ENCODE measurements at regions not wholly inside any gene's neighbourhood (a gene's known extent, or its start where the extent isn't known, plus 50 kb on each side); places are given as distances from the start of the nearest gene placed in this dataset.

DNA sequence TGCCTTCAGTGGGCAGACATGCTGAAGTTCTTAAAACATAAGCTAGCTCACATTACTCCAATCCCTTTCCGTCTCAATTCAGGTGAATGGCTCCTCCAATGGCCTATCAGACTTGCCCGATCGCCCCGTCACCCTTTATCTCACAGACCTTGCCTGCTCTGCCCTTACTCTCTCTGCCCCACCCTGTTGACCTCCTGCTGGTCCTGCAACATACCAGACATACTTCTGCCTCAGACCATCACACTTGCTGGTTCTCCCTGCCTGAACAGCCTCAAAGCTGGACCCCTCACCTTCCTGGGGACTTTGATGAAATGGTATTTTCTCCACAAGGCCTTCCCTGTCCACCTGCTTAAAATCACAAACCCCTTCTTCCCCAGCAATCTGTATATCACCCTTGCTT is 340.1 kb upstream of the NR3C2 start:
- no peak for TF ChIP-seq EZH2 (IDR thresholded peaks at IDR 0.05; ENCODE audit: borderline replicate concordance, low read depth, low read length, severe bottlenecking)
- TF ChIP-seq, protein P1, sequence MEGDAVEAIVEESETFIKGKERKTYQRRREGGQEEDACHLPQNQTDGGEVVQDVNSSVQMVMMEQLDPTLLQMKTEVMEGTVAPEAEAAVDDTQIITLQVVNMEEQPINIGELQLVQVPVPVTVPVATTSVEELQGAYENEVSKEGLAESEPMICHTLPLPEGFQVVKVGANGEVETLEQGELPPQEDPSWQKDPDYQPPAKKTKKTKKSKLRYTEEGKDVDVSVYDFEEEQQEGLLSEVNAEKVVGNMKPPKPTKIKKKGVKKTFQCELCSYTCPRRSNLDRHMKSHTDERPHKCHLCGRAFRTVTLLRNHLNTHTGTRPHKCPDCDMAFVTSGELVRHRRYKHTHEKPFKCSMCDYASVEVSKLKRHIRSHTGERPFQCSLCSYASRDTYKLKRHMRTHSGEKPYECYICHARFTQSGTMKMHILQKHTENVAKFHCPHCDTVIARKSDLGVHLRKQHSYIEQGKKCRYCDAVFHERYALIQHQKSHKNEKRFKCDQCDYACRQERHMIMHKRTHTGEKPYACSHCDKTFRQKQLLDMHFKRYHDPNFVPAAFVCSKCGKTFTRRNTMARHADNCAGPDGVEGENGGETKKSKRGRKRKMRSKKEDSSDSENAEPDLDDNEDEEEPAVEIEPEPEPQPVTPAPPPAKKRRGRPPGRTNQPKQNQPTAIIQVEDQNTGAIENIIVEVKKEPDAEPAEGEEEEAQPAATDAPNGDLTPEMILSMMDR (IDR thresholded peaks at IDR 0.05; ENCODE audit: borderline replicate concordance, extremely low read depth, low read length, poor library complexity, severe bottlenecking): no peak
- no peaks in the 10 kb centered on the region for H3K9me3 ChIP-seq (ENCODE audit: insufficient read depth, low read length, severe bottlenecking)
- no peak overlapping the region for H3K4me3 ChIP-seq (ENCODE audit: low read depth in 1 of 2, low read length in 2 of 2)
- H3K4me1 ChIP-seq (ENCODE audit: insufficient read depth, low read length): no peaks in the 10 kb centered on the region
- H3K27ac ChIP-seq (ENCODE audit: low read length): no peak overlapping the region
- H3K9ac ChIP-seq (ENCODE audit: low read depth, low read length): no peak overlapping the region
- no peak for DNase-seq
- ATAC-seq (ENCODE audit: insufficient read depth, low read depth): no peak
- H4K20me1 ChIP-seq (ENCODE audit: insufficient read depth, low read length): no peaks in the 10 kb centered on the region
- H3K27me3 ChIP-seq (ENCODE audit: insufficient read depth, low read length, poor library complexity): no peaks in the 10 kb centered on the region
- no peak overlapping the region for H2AFZ ChIP-seq (ENCODE audit: low read depth, low read length)
- H3K36me3 ChIP-seq (ENCODE audit: insufficient read depth, low read length): no peaks in the 10 kb centered on the region
- no peaks in the 10 kb centered on the region for H3K79me2 ChIP-seq (ENCODE audit: insufficient read depth, low read length)
- H3K4me2 ChIP-seq (ENCODE audit: insufficient read depth, low read length): no peak overlapping the region

DNA sequence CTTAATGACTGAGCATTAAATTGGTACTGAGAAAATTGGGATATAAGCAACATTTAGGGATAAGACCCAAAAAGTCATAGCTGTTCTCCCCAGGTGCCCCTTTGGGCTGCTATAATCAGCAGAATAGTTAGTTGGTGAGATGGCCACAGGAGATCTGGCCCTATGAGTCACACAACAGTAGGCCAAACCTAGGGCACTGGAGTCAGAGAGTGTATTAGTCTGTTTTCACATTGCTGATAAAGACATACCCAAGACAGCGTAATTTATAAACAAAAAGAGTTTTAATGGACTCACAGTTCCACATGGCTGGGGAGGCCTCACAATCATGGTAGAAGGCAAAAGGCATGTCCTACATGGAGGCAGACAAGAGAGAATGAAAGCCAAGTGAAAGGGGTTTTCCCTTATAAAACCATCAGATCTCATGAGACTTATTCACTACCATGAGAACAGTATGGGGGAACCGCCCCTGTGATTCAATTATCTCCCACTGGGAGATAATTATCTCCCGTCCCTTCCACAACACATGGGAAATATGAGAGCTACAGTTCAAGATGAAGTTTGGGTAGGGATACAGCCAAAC is 338.3 kb upstream of the NR3C2 start:
- H3K9me3 ChIP-seq (ENCODE audit: insufficient read depth, low read length, severe bottlenecking): no peaks in the 10 kb centered on the region
- H3K27me3 ChIP-seq (ENCODE audit: insufficient read depth, low read length, poor library complexity): no peaks in the 10 kb centered on the region
- H4K20me1 ChIP-seq (ENCODE audit: insufficient read depth, low read length): no peaks in the 10 kb centered on the region
- ATAC-seq (ENCODE audit: insufficient read depth, low read depth) (no peak), DNase-seq (no peak)
- no peak overlapping the region for H3K27ac ChIP-seq (ENCODE audit: low read length)
- H3K36me3 ChIP-seq (ENCODE audit: insufficient read depth, low read length): no peaks in the 10 kb centered on the region
- no peak overlapping the region for H3K4me3 ChIP-seq (ENCODE audit: low read depth in 1 of 2, low read length in 2 of 2)
- no peaks in the 10 kb centered on the region for H3K79me2 ChIP-seq (ENCODE audit: insufficient read depth, low read length)
- H3K4me2 ChIP-seq (ENCODE audit: insufficient read depth, low read length): no peak overlapping the region
- TF ChIP-seq, protein P1 (IDR thresholded peaks at IDR 0.05; ENCODE audit: borderline replicate concordance, extremely low read depth, low read length, poor library complexity, severe bottlenecking): no peak
- TF ChIP-seq EZH2 (IDR thresholded peaks at IDR 0.05; ENCODE audit: borderline replicate concordance, low read depth, low read length, severe bottlenecking): no peak
- no peak overlapping the region for H3K9ac ChIP-seq (ENCODE audit: low read depth, low read length)
- H3K4me1 ChIP-seq (ENCODE audit: insufficient read depth, low read length): no peaks in the 10 kb centered on the region
- H2AFZ ChIP-seq (ENCODE audit: low read depth, low read length): no peak overlapping the region

DNA sequence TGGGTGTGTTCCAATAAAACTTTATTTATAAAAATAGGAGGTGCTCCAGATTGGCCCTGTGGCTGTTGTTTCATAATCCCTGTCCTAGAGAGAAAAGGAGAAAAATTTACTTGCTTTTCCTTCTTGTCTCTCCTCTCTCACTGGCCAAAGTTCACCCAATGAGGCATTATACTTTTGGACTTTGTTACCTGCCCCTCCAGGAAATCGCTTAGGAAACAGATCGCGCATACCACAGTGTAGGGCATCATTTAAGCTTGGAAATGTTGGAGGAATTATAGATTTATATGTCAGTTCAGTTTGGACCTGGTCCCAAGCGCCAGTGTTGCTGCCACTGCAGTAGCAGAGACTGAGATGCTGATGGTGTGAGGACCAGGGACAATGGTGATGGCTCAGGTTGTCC is 337.6 kb upstream of the NR3C2 start:
- DNase-seq (no peak), ATAC-seq (ENCODE audit: insufficient read depth, low read depth) (no peak)

More for the DNA sequence above, 337.6 kb upstream of the NR3C2 start:
- Histone ChIP-seq H3K9me3 (ENCODE audit: insufficient read depth, low read length, severe bottlenecking) (no peaks in the 10 kb centered on the region), H3K4me3 (ENCODE audit: low read depth in 1 of 2, low read length in 2 of 2) (no peak overlapping the region), H3K36me3 (ENCODE audit: insufficient read depth, low read length) (no peaks in the 10 kb centered on the region), H4K20me1 (ENCODE audit: insufficient read depth, low read length) (no peaks in the 10 kb centered on the region), H3K79me2 (ENCODE audit: insufficient read depth, low read length) (no peaks in the 10 kb centered on the region), H3K27ac (ENCODE audit: low read length) (no peak overlapping the region), H2AFZ (ENCODE audit: low read depth, low read length) (no peak overlapping the region), H3K4me1 (ENCODE audit: insufficient read depth, low read length) (no peaks in the 10 kb centered on the region), H3K9ac (ENCODE audit: low read depth, low read length) (no peak overlapping the region), H3K4me2 (ENCODE audit: insufficient read depth, low read length) (no peak overlapping the region), H3K27me3 (ENCODE audit: insufficient read depth, low read length, poor library complexity) (no peaks in the 10 kb centered on the region)
- no peak for TF ChIP-seq EZH2 (IDR thresholded peaks at IDR 0.05; ENCODE audit: borderline replicate concordance, low read depth, low read length, severe bottlenecking)
- TF ChIP-seq, protein P1 (IDR thresholded peaks at IDR 0.05; ENCODE audit: borderline replicate concordance, extremely low read depth, low read length, poor library complexity, severe bottlenecking): no peak
